Memory B cell (primary cell): ENCODE measurements at regions not wholly inside any gene's neighbourhood (a gene's known extent, or its start where the extent isn't known, plus 50 kb on each side); places are given as distances from the start of the nearest gene placed in this dataset.

Experiments used
- ATAC-seq: fragments of 150-1000 bp; cut with Tn5 transposase; 2 replicates; pipeline ENCODE4 v1.10.0; 2021; ENCODE audit warnings: low read depth, mild to moderate bottlenecking, moderate library complexity
- DNase-seq, 2 donors: peaks; one replicate each; pipeline ENCODE4 v3.0.0; 2022; ENCODE audit warnings: low spot score in 2 of 2
- H3K27ac Mint-ChIP-seq: one replicate; pipeline ENCODE4 v1.8.0; 2022; ENCODE audit warnings: mild to moderate bottlenecking, moderate library complexity, mixed read lengths
- H3K27me3 Mint-ChIP-seq: one replicate; pipeline ENCODE4 v1.8.0; 2022; ENCODE audit warnings: mixed read lengths
- H3K36me3 Mint-ChIP-seq: one replicate; pipeline ENCODE4 v1.8.0; 2022; ENCODE audit warnings: mild to moderate bottlenecking, mixed read lengths
- H3K4me1 Mint-ChIP-seq: one replicate; pipeline ENCODE4 v1.8.0; 2022; ENCODE audit warnings: mixed read lengths
- H3K4me3 Mint-ChIP-seq: one replicate; pipeline ENCODE4 v1.8.0; 2022; ENCODE audit warnings: mild to moderate bottlenecking, moderate library complexity, mixed read lengths
- H3K9me3 Mint-ChIP-seq: one replicate; pipeline ENCODE4 v1.8.0; 2022; ENCODE audit warnings: mixed read lengths

GRCh38 chr9:696332-697323, 144.9 kb upstream of the DMRT1 start:
- H3K27me3 Mint-ChIP-seq = peaks cover 4% of the 10 kb centered on the region
- ATAC-seq (no peak), DNase-seq (no peak)
- H3K4me1 Mint-ChIP-seq = peaks cover 5% of the 10 kb centered on the region
- no peak overlapping the region for H3K27ac Mint-ChIP-seq
- H3K4me3 Mint-ChIP-seq = no peak overlapping the region
- H3K36me3 Mint-ChIP-seq = no peaks in the 10 kb centered on the region
- no peaks in the 10 kb centered on the region for H3K9me3 Mint-ChIP-seq

GRCh38 chr9:698276-698675, 143.2 kb upstream of the DMRT1 start:
- Mint-ChIP-seq H3K4me1 (peaks cover 5% of the 10 kb centered on the region), H3K27me3 (peaks cover 6% of the 10 kb centered on the region), H3K4me3 (no peak overlapping the region), H3K36me3 (no peaks in the 10 kb centered on the region), H3K27ac (no peak overlapping the region), H3K9me3 (no peaks in the 10 kb centered on the region)
- DNase-seq = no peak
- ATAC-seq = no peak

DNA sequence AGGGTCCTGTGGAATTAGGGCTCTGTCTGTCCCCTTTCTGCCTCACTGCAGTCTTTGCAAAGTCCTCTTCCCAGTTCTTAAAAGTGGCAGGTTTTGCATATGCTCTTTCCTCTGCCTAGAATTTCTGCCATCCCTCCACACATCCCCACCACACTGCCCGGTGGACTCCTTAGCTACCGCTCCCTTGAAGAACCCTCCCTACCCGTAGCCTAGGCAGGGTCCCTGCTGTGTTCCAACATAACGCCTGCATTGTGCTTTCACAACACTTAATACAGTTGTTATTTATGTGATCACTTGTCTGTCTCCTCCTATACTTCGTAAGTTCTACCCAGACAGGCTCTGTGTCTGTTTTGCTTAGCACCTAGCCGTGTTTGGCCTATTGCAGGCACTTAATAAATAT, 142.5 kb upstream of the DMRT1 start:
- Mint-ChIP-seq H3K4me1 (peaks cover 5% of the 10 kb centered on the region), H3K36me3 (no peaks in the 10 kb centered on the region), H3K9me3 (no peaks in the 10 kb centered on the region), H3K27ac (no peak overlapping the region), H3K27me3 (peaks cover 6% of the 10 kb centered on the region), H3K4me3 (no peak overlapping the region)
- DNase-seq (no peak), ATAC-seq (no peak)

DNA sequence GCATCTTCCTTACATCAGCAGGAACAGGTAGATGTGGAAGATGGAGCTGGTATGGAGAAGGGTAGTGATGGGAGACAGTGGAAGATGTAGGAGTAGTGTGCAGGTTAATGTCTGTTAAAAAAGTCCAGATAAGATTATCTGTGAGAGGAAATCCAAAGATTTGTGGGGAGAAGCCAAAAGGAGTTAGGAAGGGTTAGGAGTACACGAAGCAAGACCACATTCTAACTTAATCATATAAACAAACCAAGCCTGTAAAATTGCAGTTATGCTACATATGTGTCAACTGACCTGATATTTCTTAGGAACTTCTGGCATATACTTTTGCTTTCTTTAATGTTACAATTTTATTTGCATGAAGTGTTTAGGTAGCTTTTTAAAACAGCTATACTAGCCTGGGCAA, 142.1 kb upstream of the DMRT1 start:
- ATAC-seq (no peak), DNase-seq (no peak)
- Mint-ChIP-seq H3K27me3 (peaks cover 10% of the 10 kb centered on the region), H3K4me1 (peaks cover 5% of the 10 kb centered on the region), H3K9me3 (no peaks in the 10 kb centered on the region), H3K4me3 (no peak overlapping the region), H3K27ac (no peak overlapping the region), H3K36me3 (no peaks in the 10 kb centered on the region)

GRCh38 chr9:700365-701282, 140.9 kb upstream of the DMRT1 start:
- Mint-ChIP-seq H3K4me3 (no peak overlapping the region), H3K9me3 (no peaks in the 10 kb centered on the region), H3K4me1 (no peaks in the 10 kb centered on the region), H3K27me3 (peaks cover 9% of the 10 kb centered on the region), H3K27ac (no peak overlapping the region), H3K36me3 (no peaks in the 10 kb centered on the region)
- ATAC-seq (no peak), DNase-seq (no peak)

DNA sequence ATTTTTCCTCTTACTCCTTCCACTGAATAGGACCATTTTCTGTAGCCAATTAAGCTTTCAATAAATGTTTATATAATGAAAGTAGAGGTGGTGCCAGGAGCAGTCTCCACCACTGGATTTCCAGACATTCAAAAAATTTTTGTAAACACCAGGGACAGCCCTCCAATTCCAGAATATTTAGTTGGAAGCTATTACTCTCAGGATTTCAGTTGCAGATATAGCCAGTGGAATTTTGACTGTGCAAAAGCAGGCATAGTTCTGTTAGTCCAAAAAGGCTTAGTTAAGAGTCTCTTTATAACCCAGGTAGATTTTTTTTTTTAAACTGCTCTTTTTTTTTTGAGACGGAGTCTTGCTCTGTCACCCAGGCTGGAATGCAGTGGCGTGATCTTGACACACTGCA, 138.1 kb upstream of the DMRT1 start:
- DNase-seq (no peak), ATAC-seq (no peak)
- Mint-ChIP-seq H3K4me3 (no peak overlapping the region), H3K27ac (no peak overlapping the region), H3K9me3 (no peaks in the 10 kb centered on the region), H3K27me3 (peaks cover 14% of the 10 kb centered on the region), H3K4me1 (peaks cover 5% of the 10 kb centered on the region), H3K36me3 (no peaks in the 10 kb centered on the region)

GRCh38 chr9:706073-706472, 135.4 kb upstream of the DMRT1 start:
- H3K27ac Mint-ChIP-seq = no peak overlapping the region
- H3K27me3 Mint-ChIP-seq = peaks cover 14% of the 10 kb centered on the region
- H3K9me3 Mint-ChIP-seq = no peaks in the 10 kb centered on the region
- H3K4me3 Mint-ChIP-seq = peak overlapping the region; percentile 84
- no peak for DNase-seq
- H3K4me1 Mint-ChIP-seq = peaks cover 5% of the 10 kb centered on the region
- peaks cover 4% of the 10 kb centered on the region for H3K36me3 Mint-ChIP-seq
- no peak for ATAC-seq

- Mint-ChIP-seq H3K27me3 (peaks cover 14% of the 10 kb centered on the region), H3K4me1 (peaks cover 5% of the 10 kb centered on the region), H3K36me3 (peaks cover 10% of the 10 kb centered on the region), H3K27ac (peak overlapping the region; percentile 69), H3K4me3 (peak overlapping the region; percentile 84), H3K9me3 (no peaks in the 10 kb centered on the region)
- peak in 1 of 2 donors; percentile 13 for DNase-seq
- ATAC-seq = peak; percentile 60
These were observed 134.7 kb upstream of the DMRT1 start for GRCh38 chr9:706606-707459.

- no peak overlapping the region for H3K4me3 Mint-ChIP-seq
- H3K9me3 Mint-ChIP-seq = no peaks in the 10 kb centered on the region
- H3K27me3 Mint-ChIP-seq = peaks cover 11% of the 10 kb centered on the region
- no peak for ATAC-seq
- peaks cover 13% of the 10 kb centered on the region for H3K36me3 Mint-ChIP-seq
- peaks cover 5% of the 10 kb centered on the region for H3K4me1 Mint-ChIP-seq
- no peak overlapping the region for H3K27ac Mint-ChIP-seq
- DNase-seq = no peak
These were observed 133.3 kb upstream of the DMRT1 start for GRCh38 chr9:708182-708550.

- H3K4me1 Mint-ChIP-seq = peaks cover 5% of the 10 kb centered on the region
- H3K27me3 Mint-ChIP-seq = peaks cover 11% of the 10 kb centered on the region
- no peak for DNase-seq
- no peaks in the 10 kb centered on the region for H3K9me3 Mint-ChIP-seq
- H3K4me3 Mint-ChIP-seq = no peak overlapping the region
- ATAC-seq = no peak
- H3K27ac Mint-ChIP-seq = no peak overlapping the region
- peaks cover 13% of the 10 kb centered on the region for H3K36me3 Mint-ChIP-seq
These were observed 132.7 kb upstream of the DMRT1 start for GRCh38 chr9:708551-709432.

- no peaks in the 10 kb centered on the region for H3K9me3 Mint-ChIP-seq
- no peak for ATAC-seq
- DNase-seq = no peak
- no peak overlapping the region for H3K27ac Mint-ChIP-seq
- peaks cover 5% of the 10 kb centered on the region for H3K4me1 Mint-ChIP-seq
- H3K36me3 Mint-ChIP-seq = peaks cover 13% of the 10 kb centered on the region
- H3K4me3 Mint-ChIP-seq = no peak overlapping the region
- peaks cover 4% of the 10 kb centered on the region for H3K27me3 Mint-ChIP-seq
These were observed 130.3 kb upstream of the DMRT1 start for GRCh38 chr9:710951-711745.

DNA sequence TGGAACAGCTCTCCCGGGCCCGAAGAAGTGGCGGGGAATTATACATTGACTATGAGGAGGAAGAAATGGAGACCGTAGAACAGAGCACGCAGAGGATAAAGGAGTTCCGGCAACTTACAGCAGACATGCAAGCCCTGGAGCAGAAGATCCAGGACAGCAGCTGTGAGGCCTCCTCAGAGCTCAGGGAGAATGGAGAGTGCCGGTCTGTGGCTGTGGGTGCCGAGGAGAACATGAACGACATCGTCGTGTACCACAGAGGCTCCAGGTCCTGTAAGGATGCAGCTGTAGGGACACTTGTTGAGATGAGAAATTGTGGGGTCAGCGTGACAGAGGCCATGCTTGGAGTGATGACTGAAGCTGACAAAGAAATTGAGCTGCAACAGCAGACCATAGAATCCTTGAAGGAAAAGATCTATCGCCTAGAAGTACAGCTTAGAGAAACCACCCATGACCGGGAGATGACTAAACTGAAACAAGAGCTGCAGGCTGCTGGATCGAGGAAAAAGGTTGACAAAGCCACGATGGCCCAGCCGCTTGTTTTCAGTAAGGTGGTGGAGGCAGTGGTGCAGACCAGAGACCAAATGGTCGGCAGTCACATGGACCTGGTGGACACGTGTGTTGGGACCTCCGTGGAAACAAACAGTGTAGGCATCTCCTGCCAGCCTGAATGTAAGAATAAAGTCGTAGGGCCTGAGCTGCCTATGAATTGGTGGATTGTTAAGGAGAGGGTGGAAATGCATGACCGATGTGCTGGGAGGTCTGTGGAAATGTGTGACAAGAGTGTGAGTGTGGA, 129.5 kb upstream of the DMRT1 start:
- peaks cover 13% of the 10 kb centered on the region for H3K36me3 Mint-ChIP-seq
- peaks cover under 1% of the 10 kb centered on the region for H3K4me1 Mint-ChIP-seq
- no peak overlapping the region for H3K27ac Mint-ChIP-seq
- no peaks in the 10 kb centered on the region for H3K9me3 Mint-ChIP-seq
- no peak for ATAC-seq
- H3K27me3 Mint-ChIP-seq = no peaks in the 10 kb centered on the region
- no peak overlapping the region for H3K4me3 Mint-ChIP-seq
- no peak for DNase-seq
